ENCODE measurements at regions not wholly inside any gene's neighbourhood (a gene's known extent, or its start where the extent isn't known, plus 50 kb on each side); places are given as distances from the start of the nearest gene placed in this dataset.

DNA sequence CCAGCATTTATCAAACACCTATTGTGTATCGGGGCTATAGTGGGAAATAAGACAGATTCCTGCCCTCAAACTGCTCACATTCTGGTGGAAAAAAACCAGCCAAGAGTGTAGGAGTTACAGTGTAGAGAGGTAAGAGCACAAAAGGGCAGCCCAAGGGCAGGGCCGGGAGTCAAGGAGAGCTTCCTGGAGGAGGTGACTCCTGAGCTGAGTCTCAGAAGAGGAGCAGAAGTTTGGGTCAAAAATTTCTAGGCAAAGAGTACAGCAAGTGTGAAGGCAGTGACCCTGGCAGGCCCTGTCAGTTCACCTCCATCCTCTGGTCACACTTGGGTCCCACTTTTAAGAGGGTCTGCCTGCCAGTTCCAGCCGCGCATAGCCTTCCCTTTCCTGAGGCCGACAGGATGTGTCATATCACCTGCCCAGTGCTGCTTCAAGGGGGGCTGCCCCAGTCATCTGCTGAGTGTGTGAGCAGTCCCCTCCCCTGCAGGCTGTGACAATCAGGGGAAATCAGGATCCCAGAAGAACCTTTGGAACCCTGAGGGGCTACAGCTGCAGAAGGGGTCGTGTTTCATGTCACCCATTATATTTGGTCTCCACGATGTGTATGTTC is 118.4 kb downstream of the GLI2 start:
- DNase-seq = no peak

DNA sequence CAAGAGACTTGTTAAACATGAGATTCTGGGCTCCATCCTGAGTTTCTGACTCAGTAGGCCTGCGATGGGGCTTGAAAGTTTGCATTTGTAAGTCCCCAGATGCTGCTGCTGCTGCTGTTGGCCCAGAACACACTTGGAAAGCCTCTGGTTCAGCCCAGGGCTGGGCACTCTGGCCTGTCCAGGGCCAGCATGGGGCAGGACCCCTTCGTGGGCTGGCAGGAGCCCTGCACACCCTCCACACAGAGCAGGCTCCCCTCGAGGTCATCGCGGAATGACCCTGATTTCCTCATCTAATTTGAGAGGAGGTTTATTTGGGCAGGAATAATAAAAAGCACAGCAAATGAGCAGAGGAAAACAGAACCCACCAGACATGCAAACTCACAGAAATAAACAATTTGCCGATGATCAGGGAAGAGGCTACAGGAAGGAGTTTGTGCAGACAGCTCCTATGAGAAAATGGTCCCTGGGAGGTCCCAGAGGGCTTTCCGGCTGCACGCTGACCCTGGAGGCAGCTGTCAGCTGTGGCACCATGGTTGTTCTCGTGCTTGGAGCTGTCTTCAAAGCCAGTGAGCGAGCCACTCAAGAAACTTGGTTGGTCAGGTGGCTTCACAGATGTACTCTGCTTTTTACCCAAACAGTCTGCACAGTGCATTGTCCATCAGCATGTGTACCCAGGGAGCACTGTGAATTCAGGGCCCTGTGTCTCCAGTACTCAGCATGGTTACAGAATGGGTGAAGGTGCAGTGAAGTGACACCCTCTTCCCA is 119.3 kb downstream of the GLI2 start:
- DNase-seq = no peak

DNA sequence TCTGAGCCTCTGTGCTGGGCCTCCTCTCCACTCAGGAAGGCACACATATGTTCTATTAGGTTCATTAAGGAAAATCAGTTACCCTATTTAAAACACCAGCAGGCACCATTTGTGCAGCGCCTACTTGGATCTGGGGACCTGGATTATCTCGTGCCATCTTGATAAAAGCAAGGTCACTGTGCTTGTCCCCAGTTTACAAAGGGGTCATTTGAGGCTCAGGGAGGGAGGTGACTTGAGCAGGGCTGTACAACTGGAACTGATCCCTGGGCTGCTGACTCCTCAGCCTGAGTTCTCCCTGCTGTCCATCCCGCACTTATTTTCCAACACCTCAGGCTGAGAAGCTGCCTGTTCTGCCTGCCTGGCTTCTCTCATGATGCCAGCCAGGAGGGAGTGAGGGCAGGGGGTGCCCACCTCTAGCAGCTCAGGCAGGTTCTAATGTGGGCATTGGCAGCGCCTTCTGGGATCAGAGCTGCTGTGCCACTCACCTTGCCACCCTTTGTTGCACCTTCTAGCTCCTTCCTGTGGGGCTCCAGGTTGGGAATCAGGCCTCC is 120.3 kb downstream of the GLI2 start:
- DNase-seq = no peak

DNA sequence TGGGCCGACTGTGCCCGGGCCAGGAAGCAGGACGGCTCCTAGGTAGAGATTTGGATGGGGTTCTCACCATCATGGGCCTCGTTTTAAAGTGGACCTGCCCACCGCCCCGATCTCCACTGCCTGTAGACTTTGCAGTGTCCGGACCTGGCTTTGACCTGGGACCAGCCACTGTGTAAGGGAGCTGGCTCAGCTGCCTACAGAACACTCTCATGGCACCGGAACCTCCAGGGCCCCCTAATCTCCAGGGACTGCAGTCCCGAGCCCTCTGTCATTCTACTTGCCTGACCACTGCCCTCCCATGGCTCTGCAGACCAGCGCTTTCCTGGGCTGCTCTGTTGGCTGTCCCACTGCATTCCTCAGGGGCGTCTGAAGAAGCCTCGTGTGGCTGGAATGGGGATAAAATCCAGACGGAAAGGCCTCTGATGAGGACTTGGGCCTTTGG is 120.8 kb downstream of the GLI2 start:
- DNase-seq = no peak

DNA sequence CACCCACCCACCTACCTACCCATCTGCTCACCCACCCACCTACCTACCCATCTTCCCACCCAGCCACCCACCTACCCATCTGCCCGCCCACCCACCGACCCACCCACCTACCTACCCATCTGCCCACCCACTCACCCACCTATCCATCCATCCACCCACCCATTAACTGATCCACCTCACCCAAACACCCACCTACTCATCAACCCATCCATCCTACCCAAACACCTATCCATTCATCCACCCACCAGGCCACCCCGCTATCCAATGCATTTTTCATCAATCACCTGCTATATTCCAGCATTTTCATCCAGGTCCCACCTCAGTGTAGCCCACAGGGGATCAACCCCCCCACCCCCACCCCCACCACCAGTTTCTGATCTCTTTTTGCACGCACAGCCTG is 121.8 kb downstream of the GLI2 start:
- DNase-seq = no peak

DNA sequence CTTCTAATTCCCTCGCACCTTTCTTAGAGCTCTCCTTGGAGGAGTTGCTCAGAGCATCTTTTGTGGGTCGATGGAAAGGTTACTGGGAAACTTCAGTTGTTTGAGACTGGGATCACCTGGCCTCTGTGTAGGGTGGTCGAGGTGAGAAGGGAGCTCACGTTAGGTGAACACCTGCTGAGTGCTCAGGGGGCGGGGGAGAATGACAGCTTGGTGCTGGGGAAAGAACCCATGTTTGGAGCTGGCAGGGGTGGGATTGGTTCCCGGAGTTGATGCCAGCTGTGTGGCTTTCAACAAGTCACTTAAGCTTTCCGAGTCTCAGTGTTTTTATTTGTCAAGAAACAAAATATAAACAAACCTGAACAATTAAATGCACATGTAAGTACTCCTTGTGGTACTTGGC is 122.3 kb downstream of the GLI2 start:
- DNase-seq = peak; percentile 82

DNA sequence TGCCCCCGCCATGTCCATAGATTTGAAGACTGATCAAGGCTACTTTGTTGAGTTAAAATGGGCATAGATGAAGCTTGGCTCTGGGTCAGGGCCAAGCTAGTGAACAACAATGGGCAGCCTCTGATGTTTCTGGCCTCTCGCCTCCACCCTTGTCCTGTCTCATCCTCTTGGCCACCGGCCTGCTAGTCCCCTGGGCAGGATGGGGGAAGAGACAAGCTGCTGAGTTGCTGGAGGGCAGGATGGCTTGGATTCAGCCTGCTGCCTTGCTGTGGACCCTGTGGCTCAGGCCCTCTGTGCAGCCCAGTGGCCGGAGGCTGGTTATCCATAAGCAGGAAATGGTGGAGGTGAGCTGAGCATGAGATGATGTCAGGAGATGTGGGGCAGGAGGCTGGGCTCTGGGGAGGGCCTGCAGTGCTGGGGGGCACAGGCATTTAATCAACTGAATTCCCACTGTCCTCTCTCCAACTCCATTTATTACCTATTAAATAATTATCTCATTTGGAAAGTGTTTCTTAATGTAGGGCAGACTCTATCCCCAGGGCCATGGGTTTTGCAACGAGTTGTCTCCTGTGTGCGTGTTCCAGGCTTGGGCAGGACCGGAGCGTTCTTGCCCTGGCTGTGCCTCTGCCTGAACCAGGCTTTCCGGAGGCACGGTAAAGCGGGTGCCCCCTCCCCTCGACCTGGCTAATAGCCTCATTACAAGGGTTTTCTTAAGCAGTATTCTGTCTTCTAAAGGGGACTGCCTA is 122.9 kb downstream of the GLI2 start:
- DNase-seq = no peak

DNA sequence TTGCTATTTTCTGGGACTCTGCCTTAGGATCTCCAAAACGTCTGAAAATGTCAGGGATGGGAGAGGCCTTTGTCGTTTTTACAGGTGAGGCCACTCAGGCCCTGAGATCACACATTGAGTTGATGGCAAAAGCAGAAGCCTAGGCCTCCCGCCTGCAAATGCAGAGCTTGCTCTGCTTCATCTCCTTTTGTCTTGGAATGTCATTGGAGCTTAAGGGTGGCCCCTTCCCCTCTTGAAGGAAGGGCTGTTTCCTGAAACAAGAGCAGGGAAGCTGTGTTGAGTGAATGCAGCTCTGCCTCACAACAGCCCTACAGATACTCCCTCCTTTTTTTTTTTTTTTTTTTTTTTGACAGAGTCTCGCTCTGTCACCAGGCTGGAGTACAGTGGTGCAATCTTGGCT is 123.5 kb downstream of the GLI2 start:
- peak; percentile 33 for DNase-seq

DNA sequence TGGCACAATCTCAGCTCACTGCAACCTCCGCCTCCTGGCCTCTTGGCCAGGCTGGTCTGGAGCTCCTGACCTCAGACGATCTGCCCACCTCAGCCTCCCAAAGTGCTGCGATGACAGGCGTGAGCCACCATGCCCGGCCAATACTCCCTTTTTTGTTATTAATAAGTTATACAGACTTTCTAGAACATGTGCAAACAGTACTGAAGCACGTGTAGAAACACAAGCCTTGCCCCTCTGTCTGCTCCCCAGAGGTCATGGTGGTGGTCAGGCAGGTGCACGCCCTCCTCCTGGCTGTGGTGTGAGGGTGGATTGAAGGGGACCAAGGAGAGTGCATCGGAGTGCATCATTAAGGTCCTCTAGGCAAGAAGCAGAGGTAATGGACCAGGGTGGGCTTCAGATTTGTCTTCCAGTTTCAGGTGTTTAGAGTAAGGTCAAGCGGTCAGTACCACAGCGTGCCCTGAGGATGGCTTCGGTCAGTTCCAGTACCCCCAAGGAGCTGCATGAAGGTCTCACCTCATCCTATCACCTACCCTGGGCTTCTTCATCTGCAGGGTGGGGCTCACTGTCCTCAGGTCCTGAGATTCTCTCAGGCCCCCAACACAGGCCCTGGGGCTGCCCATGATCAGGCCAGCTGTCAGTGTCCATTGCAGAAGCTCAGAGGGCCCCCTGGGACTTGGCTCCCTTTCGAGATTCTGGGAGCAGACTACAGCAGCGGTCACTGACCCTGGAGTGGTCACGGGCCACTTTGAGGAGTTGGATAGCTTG is 124.3 kb downstream of the GLI2 start:
- DNase-seq = no peak

DNA sequence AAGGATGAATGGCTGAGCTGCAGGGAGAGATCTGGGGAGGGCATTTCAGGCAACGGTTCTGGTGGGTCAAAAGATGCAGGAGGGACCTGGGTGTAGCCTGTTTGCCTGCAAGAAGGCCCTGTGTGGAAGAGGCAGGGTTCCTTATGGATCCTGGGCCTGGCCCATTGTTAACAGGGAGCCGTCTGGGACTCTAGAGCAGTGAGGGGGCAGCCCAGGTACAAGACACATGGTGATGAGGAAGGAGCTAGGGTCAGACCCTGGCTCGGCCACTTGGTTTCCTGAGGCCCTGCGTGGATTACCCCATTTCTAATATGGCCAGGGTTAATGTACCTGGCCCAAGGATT is 124.9 kb downstream of the GLI2 start:
- DNase-seq = no peak

DNA sequence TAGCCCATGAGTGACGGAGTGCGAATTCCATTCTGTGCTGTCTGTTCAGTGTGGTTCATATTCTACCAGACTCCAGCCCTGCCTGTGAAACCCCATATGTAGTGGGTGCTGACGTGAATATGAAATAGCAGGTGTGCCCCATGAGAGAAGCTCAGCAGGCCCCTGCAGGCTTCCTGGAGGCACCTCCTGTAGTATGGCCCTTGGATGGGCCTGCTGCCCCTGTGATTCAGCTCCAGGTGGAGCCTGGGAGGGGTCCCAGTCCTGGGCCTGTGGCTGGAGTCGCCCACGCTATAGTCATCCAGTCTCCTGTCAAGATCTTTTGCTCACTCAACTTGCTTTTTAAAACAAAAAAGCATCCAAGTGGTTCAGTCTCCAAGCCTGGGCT is 125.5 kb downstream of the GLI2 start:
- no peak for DNase-seq

DNA sequence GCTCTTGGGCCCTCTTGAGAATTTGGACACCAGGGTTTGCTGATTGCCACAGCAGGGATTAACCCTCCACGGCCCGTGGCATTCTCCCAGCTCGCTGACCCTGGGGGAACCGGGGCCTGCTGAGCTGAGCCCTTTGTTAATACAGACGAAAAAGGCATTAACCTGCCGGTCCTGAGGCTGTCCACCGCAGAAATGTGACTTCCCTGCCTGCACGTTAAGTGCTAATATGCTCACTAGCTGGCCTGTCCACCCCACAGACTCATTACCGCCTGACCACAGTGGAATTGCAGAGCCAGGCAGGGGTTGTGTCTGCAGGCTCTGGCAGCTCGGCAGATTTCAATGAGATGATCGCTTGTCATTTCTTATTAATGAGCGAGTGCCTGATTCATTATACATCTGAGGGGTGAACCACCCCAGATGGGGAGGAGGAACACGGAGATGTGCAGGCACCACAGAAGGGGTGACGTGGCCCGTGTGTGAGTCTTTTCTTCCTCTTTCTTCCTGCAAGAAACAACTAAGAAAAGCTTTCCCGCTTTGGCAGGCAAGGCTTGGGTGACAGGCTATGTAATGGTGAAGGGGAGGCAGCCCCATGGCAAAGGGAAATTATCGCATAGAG is 126.0 kb downstream of the GLI2 start:
- no peak for DNase-seq

DNA sequence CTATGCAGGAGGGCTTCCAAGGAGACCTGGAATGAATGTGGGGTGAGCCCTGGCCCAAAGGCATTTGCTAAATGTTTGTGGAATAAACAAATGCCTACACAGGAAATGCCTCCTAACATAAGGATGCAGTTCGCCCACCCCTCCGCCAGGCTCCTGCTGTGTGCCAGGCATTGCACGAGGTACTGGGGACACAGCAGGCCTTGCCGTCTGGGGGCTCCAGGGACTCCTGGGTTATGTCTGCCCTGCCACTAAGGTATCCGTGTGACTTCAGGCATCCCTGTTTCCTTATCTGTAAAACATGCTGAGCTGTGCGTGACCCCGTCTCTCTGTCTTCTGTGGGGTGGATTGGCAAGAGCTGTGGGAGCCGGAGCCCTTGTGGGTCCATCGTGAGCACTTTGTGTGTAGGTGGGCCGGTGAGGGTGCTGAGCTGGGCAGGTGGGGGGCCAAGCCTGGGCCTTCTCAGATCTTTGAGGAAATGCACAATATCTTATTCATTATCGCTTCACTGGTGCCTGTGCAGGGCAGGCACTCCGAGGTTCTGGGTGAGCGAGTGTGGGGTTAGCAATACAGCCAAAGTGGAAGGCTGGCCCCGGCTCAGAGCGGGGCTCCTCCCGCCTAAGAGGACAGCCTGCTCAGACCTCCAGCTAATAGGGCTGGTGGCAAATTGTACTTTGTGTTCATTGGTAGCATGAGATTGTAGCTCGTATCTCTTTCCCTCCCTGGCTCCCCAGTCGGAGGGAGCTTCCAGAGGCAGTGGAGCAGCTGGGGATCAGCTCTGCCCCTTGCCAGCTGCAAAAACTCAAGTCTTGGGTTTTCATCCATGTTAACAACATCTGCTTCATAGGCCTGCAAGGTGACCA is 126.8 kb downstream of the GLI2 start:
- DNase-seq = no peak

DNA sequence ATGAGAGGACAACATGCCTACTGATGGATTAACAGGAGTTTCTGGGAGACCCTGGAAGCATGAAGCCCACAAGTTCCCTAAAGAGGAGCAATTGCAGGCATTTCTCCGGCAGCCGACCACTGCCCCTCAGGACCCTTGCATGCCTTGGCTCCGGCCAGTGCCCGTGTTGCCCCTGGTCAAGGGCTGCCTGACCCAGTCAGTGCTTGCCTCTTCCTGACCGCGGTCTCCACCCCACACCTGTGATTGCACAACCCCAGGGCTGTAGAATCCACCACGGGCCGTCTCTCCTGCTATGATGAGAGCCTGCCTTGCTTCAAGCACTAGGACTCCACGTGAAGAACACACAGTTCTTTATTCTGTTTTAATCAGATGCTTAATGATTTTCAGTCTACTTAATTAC is 127.5 kb downstream of the GLI2 start:
- no peak for DNase-seq

DNA sequence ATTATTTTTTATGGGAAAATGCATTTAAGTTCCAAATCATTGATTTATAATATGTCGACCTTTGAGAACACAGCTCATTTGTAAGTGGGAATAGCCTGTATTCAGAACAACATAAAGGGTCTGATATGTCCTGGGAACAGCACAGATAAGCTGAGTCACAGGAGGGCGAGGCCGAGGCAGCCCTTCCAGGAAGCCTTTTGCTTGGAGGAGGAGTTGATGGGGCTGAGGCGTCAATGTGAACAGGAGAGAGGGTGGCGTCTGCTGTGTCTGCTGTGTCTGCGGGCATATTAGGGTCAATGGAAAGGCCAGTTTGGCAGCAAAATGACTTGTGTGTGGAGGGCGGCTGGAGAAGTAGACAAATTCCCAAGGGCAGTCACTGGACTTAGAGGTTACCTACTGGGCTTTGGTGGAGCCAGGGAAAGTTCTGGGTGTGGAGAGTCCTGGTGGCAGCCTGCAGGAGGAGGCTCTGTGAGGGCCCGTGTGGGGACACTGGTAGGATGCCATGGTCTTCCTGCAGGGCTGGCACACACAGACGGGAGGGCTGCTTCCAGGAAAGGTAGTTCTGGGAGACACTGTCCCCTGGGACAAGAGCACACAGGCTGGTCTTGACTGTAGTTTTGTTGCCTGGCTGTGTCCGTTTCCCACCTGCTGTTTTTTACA is 128.1 kb downstream of the GLI2 start:
- DNase-seq = no peak

DNA sequence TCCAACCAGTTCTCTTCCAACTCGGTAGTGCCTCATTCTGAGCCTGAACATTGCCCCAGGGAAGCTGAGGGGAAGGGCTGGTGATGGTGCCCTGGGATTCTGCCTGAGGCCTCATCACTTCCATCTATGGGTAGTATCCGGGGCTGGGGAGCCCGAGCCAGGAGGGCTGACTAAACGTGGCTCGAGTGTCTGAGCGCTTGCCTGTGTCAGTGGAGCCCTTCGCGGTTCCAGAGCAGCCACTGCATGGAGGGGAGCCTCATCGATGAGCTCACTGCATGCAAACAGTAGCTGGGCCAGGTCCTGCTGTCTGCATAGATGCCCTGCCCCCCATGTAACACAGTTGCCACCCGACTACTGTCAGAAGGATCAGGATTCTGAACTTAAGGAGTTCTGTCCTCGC is 129.3 kb downstream of the GLI2 start:
- no peak for DNase-seq

DNA sequence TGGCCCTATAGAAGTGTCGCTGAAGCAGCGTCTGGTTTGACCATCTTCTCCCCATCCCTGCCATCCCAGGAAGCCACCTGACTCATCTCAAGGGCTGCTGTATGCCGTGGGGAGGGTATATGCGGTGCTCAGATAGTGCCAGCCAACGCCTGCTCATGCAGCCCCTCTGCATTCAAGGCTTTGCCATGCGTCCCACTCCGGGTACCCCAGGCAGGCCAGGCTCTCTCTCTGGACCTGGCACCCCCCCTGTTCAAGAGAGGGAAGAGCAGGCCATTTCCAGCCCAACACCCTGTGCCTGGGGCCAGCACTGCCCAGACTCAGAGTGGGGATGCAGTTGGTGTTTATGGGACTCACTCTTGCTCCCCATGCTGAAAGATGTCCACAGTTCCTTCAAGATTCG is 130.0 kb downstream of the GLI2 start:
- no peak for DNase-seq

DNA sequence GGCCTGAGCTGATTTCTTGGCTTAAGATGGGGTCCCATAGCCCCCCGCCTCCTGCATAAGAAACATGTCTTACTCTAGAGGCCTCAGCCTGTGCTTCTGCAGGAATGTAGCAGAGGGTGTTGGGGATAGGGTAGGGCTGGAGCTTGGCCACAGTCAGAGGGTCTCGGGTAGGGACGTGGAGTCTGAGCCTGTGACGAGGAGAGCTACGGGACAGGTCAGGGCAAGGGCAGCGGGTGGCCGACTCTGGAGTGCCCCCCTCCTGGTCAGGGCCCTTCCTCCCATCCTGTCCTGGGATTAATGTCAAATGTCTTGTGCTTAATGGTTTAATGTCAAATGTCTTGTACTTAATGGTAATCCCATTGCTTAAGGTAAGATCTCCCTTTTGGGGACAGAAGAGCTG is 130.4 kb downstream of the GLI2 start:
- DNase-seq = no peak

DNA sequence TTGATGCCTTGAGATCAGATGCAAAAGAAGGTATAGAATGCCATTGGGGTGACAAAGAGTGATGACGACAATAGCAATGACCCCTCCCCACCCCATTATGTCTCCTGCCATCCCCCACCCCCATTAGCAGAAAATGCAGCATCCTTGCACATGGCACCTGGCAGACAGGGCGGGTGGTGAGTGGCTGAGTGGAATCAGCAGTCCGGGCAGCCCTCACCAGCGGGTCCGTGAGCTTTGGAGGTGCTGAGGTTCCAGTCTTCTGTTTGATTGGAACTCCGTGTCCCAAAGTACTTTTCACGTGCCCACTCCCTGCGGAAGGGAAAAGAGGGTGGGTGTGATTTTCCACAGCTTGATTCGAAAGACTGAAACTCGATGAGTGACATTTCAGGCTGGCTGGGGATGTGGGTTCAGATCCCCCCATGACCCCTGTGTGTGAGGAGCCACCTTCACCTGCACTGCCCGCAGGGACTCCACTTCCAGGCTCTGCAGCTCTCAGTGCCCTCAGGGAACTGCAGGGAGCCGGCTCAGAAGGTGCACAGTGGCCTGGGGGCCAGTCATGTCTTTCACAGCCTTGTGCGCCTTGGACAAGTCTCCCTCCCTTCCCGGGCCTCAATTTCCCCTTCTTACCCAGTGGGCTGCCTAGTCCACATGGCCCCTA is 130.9 kb downstream of the GLI2 start:
- DNase-seq = no peak

Measured in DMS79 treated with DMSO at 0.1 percent for 48 hours (cell line).